Mammary epithelial cell (primary cell): ENCODE measurements at regions not wholly inside any gene's neighbourhood (a gene's known extent, or its start where the extent isn't known, plus 50 kb on each side); places are given as distances from the start of the nearest gene placed in this dataset.

Source experiments
- EZH2 ChIP-seq: IDR thresholded peaks from 2 replicates; pipeline ENCODE4 v1.6.1; 2012; ENCODE audit warnings: low read length, inconsistent platforms, borderline replicate concordance
- TF ChIP-seq, protein P1 (sequence below), 2 donors: IDR thresholded peaks in 1 of 2; conservative IDR thresholded peaks in 1 of 2; 2 replicates each; pipeline ENCODE4 v1.5.1; 2011 to 2012; ENCODE audit warnings: inconsistent platforms in 2 of 2, low read length in 2 of 2, mild to moderate bottlenecking in 2 of 2, control low read depth in 1 of 2, low read depth in 1 of 2; ENCODE audit not compliant: insufficient read depth in 1 of 2; ENCODE audit errors: extremely low read depth in 1 of 2

DNA sequence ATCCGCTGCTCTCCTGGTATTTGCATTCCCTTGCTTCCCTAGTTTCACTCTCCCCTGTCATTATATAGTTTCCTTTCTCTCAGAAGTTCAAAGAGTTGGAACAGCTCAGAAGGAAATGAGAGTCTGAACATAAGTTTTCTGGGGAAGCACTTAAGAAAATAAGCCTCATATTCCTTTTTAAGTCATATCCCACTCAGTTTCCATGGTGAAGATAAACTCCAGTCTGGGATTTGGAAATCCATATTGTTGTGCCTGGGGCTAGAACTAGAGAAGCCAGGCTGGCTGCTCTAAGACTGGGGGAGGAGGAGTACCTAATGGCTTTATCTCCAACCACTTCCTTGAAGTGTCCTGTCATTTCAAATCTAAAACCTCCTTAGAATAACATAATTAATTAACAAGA, 134.2 kb upstream of the ALCAM start:
- TF ChIP-seq, protein P1, sequence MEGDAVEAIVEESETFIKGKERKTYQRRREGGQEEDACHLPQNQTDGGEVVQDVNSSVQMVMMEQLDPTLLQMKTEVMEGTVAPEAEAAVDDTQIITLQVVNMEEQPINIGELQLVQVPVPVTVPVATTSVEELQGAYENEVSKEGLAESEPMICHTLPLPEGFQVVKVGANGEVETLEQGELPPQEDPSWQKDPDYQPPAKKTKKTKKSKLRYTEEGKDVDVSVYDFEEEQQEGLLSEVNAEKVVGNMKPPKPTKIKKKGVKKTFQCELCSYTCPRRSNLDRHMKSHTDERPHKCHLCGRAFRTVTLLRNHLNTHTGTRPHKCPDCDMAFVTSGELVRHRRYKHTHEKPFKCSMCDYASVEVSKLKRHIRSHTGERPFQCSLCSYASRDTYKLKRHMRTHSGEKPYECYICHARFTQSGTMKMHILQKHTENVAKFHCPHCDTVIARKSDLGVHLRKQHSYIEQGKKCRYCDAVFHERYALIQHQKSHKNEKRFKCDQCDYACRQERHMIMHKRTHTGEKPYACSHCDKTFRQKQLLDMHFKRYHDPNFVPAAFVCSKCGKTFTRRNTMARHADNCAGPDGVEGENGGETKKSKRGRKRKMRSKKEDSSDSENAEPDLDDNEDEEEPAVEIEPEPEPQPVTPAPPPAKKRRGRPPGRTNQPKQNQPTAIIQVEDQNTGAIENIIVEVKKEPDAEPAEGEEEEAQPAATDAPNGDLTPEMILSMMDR (conservative IDR thresholded peaks at IDR 0.05 in 1 of 2, IDR thresholded peaks at IDR 0.05 in 1 of 2; ENCODE audit: extremely low read depth in 1 of 2, insufficient read depth in 1 of 2, low read depth in 1 of 2, low read length in 2 of 2), result no peak
- TF ChIP-seq EZH2, result no peak
